HepG2 (cell line): ENCODE measurements at regions not wholly inside any gene's neighbourhood (a gene's known extent, or its start where the extent isn't known, plus 50 kb on each side); places are given as distances from the start of the nearest gene placed in this dataset.

Source experiments
- ARNTL ChIP-seq: sonication (generic); formaldehyde crosslinking; IDR thresholded peaks from 2 replicates; pipeline ENCODE4 v1.4.0; 2020; ENCODE audit warnings: mild to moderate bottlenecking, missing genetic modification reagents
- ATF5 ChIP-seq: sonication (generic); formaldehyde crosslinking; IDR thresholded peaks from 2 replicates; pipeline ENCODE4 v1.4.0; 2020; ENCODE audit warnings: mild to moderate bottlenecking, low read depth, missing genetic modification reagents
- ATF7-NPFF ChIP-seq: sonication (generic); formaldehyde crosslinking; IDR thresholded peaks from 2 replicates; pipeline ENCODE4 v1.8.1; 2023; ENCODE audit warnings: mild to moderate bottlenecking, low read depth, missing genetic modification reagents, moderate library complexity
- DNMT1 ChIP-seq: sonication (generic); formaldehyde crosslinking; IDR thresholded peaks from 2 replicates; pipeline ENCODE4 v1.5.1; 2020; ENCODE audit warnings: mild to moderate bottlenecking, missing genetic modification reagents
- ESRRA ChIP-seq: sonication (generic); formaldehyde crosslinking; IDR thresholded peaks from 2 replicates; pipeline ENCODE4 v1.5.1; 2020; ENCODE audit warnings: mild to moderate bottlenecking, low read depth, missing genetic modification reagents
- GMEB1 ChIP-seq: sonication (generic); formaldehyde crosslinking; IDR thresholded peaks from 2 replicates; pipeline ENCODE4 v1.5.1; 2020; ENCODE audit warnings: missing genetic modification reagents, mild to moderate bottlenecking, borderline replicate concordance
- HIVEP1 ChIP-seq: sonication (generic); formaldehyde crosslinking; IDR thresholded peaks from 2 replicates; pipeline ENCODE4 v1.4.0; 2020; ENCODE audit warnings: mild to moderate bottlenecking, missing genetic modification reagents
- HNRNPL ChIP-seq: fragments of 200-400 bp; formaldehyde crosslinking; IDR thresholded peaks from 2 replicates; pipeline ENCODE4 v1.6.1; 2017; ENCODE audit warnings: mild to moderate bottlenecking, low read depth, low read length
- LCORL ChIP-seq, 2 experiments: fragments of 450-650 bp in 1 of 2; sonication (generic) in 1 of 2; formaldehyde crosslinking in 1 of 2; IDR thresholded peaks; 2 replicates each; pipeline versions ENCODE4 v1.5.0 to v1.6.1; 2017 to 2020; ENCODE audit warnings: antibody characterized with exemption in 1 of 2, missing genetic modification reagents in 1 of 2
- MAF1 ChIP-seq: sonication (generic); formaldehyde crosslinking; IDR thresholded peaks from 2 replicates; pipeline ENCODE4 v1.5.0; 2020; ENCODE audit warnings: missing genetic modification reagents, borderline replicate concordance
- MLX ChIP-seq: IDR thresholded peaks from 2 replicates; pipeline ENCODE4 v1.6.1; 2016
- ONECUT2 ChIP-seq: sonication (generic); formaldehyde crosslinking; IDR thresholded peaks from 2 replicates; pipeline ENCODE4 v1.4.0; 2020; ENCODE audit warnings: missing genetic modification reagents
- RAD21 ChIP-seq: fragments of 450-650 bp; formaldehyde crosslinking; IDR thresholded peaks from 2 replicates; pipeline ENCODE4 v1.5.0; 2020; ENCODE audit warnings: mild to moderate bottlenecking
- RELA ChIP-seq: sonication (generic); formaldehyde crosslinking; IDR thresholded peaks from 2 replicates; pipeline ENCODE4 v1.4.0; 2020; ENCODE audit warnings: missing genetic modification reagents
- STAG1 ChIP-seq: sonication (generic); formaldehyde crosslinking; IDR thresholded peaks from 2 replicates; pipeline ENCODE4 v1.4.0; 2020; ENCODE audit warnings: missing genetic modification reagents
- TAF1 ChIP-seq: sonication (generic); formaldehyde crosslinking; IDR thresholded peaks from 2 replicates; pipeline ENCODE4 v1.4.0; 2020; ENCODE audit warnings: missing genetic modification reagents
- ZNF180 ChIP-seq: sonication (generic); formaldehyde crosslinking; IDR thresholded peaks from 2 replicates; pipeline ENCODE4 v1.4.0; 2020; ENCODE audit warnings: low read depth, missing genetic modification reagents, borderline replicate concordance
- ZNF383 ChIP-seq: sonication (generic); formaldehyde crosslinking; IDR thresholded peaks from 2 replicates; pipeline ENCODE4 v1.4.0; 2020; ENCODE audit warnings: missing genetic modification reagents, mild to moderate bottlenecking, borderline replicate concordance
- ZNF678 ChIP-seq: sonication (generic); formaldehyde crosslinking; IDR thresholded peaks from 2 replicates; pipeline ENCODE4 v1.4.0; 2020; ENCODE audit warnings: mild to moderate bottlenecking, missing genetic modification reagents
- ZNF687 ChIP-seq: sonication (generic); formaldehyde crosslinking; IDR thresholded peaks from 2 replicates; pipeline ENCODE4 v1.5.1; 2020; ENCODE audit warnings: mild to moderate bottlenecking, missing genetic modification reagents, moderate library complexity
- ZNF7 ChIP-seq: IDR thresholded peaks from 2 replicates; pipeline ENCODE4 v1.6.1; 2016; ENCODE audit warnings: missing biosample characterization, missing genetic modification reagents
- ZNF773 ChIP-seq: sonication (generic); formaldehyde crosslinking; IDR thresholded peaks from 2 replicates; pipeline ENCODE4 v1.4.0; 2020; ENCODE audit warnings: missing genetic modification reagents, borderline replicate concordance
- ZNF788 ChIP-seq: sonication (generic); formaldehyde crosslinking; IDR thresholded peaks from 2 replicates; pipeline ENCODE4 v1.5.0; 2020; ENCODE audit warnings: mild to moderate bottlenecking, missing genetic modification reagents, borderline replicate concordance

GRCh38 chr20:50274570-50275430 lies 84.2 kb downstream of the CEBPB start (continued):
- peak; percentile 44; the same call in 1 of the 2 replicates for TF ChIP-seq RAD21 (CRISPR knock-in tag)
- peak; percentile 68 for TF ChIP-seq GMEB1 (CRISPR knock-in tag)
- peak; percentile 82; the same call in 1 of the 2 replicates for TF ChIP-seq DNMT1 (CRISPR knock-in tag)
- 0 out of 2 replicates have a peak, but pooled peaks have one; percentile 10 for TF ChIP-seq ZNF7 (CRISPR knock-in tag)
- no peak for TF ChIP-seq ZNF383 (CRISPR knock-in tag)
- TF ChIP-seq ARNTL (CRISPR knock-in tag), result peak; percentile 93
- peak; percentile 96 for TF ChIP-seq ESRRA
- TF ChIP-seq RELA (CRISPR knock-in tag), result peak; percentile 95; the same call in 1 of the 2 replicates
- peak; percentile 85; the same call in 1 of the 2 replicates for TF ChIP-seq ATF5 (CRISPR knock-in tag)
- TF ChIP-seq LCORL (IDR thresholded peaks at IDR 0.05), result no peak
- peak; percentile 96 for TF ChIP-seq LCORL (CRISPR knock-in tag; IDR thresholded peaks at IDR 0.05)
- peak; percentile 67 for TF ChIP-seq TAF1 (CRISPR knock-in tag)
- no peak for TF ChIP-seq ZNF180 (CRISPR knock-in tag)
- TF ChIP-seq HIVEP1 (CRISPR knock-in tag), result peak; percentile 99
- peak; percentile 95 for TF ChIP-seq MLX
- TF ChIP-seq HNRNPL, result peak; percentile 100
- TF ChIP-seq STAG1 (CRISPR knock-in tag), result peak; percentile 35
- peak; percentile 99 for TF ChIP-seq ZNF687 (CRISPR knock-in tag)
- 0 out of 2 replicates have a peak, but pooled peaks have one; percentile 40 for TF ChIP-seq ZNF678 (CRISPR knock-in tag)
- peak; percentile 92; the same call in 1 of the 2 replicates for TF ChIP-seq ATF7-NPFF (CRISPR knock-in tag)
- TF ChIP-seq ZNF773 (CRISPR knock-in tag), result no peak
- peak; percentile 88; the same call in 1 of the 2 replicates for TF ChIP-seq ZNF788 (CRISPR knock-in tag)
- TF ChIP-seq MAF1 (CRISPR knock-in tag), result 0 out of 2 replicates have a peak, but pooled peaks have one; percentile 18
- TF ChIP-seq ONECUT2, result no peak
